CD4-positive, alpha-beta T cell treated with Interleukin-6 for 4 hours (primary cell): ENCODE measurements at regions not wholly inside any gene's neighbourhood (a gene's known extent, or its start where the extent isn't known, plus 50 kb on each side); places are given as distances from the start of the nearest gene placed in this dataset.
"Not testable (repeated sequence)": the region's sequence is repeated elsewhere in the genome, so short reads cannot be mapped to it uniquely, and the experiment has no call there.

ENCODE experiments used
- DNase-seq: peaks from one replicate; pipeline ENCODE4 v3.0.0-alpha.2; 2020; ENCODE audit warnings: mixed read lengths

GRCh38 chr21:28877318-28877884 is 115.3 kb downstream of the LTN1 start:
- DNase-seq: no peak

- no peak for DNase-seq
Measured at GRCh38 chr21:28875078-28875477, 117.6 kb downstream of the LTN1 start.

GRCh38 chr21:28872218-28872617 is 120.5 kb downstream of the LTN1 start:
- no peak for DNase-seq

GRCh38 chr21:28871388-28872010 is 121.2 kb downstream of the LTN1 start:
- no peak for DNase-seq

GRCh38 chr21:28867401-28867800 is 125.3 kb downstream of the LTN1 start:
- DNase-seq: no peak

GRCh38 chr21:28865488-28866186 is 127.0 kb downstream of the LTN1 start:
- DNase-seq: no peak

GRCh38 chr21:28858424-28858823 is 134.3 kb downstream of the LTN1 start:
- no peak for DNase-seq

GRCh38 chr21:28857752-28858151 is 134.9 kb downstream of the LTN1 start:
- DNase-seq: no peak

GRCh38 chr21:28856588-28857250 is 136.0 kb downstream of the LTN1 start:
- DNase-seq: no peak

- no peak for DNase-seq
Measured at GRCh38 chr21:28852706-28853105, 140.0 kb downstream of the LTN1 start.

- DNase-seq: no peak
Measured at GRCh38 chr21:28851645-28852044, 141.0 kb downstream of the LTN1 start.

- not testable (repeated sequence) for DNase-seq
Measured at GRCh38 chr21:28839237-28839636, 153.4 kb downstream of the LTN1 start.

GRCh38 chr21:28837426-28837825 is 155.3 kb downstream of the LTN1 start:
- DNase-seq: not testable (repeated sequence)

- DNase-seq: not testable (repeated sequence)
Measured at GRCh38 chr21:28836588-28836987, 156.1 kb downstream of the LTN1 start.

GRCh38 chr21:28834335-28835238 is 158.1 kb downstream of the LTN1 start:
- DNase-seq: no peak

- no peak for DNase-seq
Measured at GRCh38 chr21:28833609-28834008, 159.1 kb downstream of the LTN1 start.

GRCh38 chr21:28833182-28833581 is 159.5 kb downstream of the LTN1 start:
- DNase-seq: peak; percentile 7

- no peak for DNase-seq
Measured at GRCh38 chr21:28832715-28833061, 160.0 kb downstream of the LTN1 start.

GRCh38 chr21:28832013-28832714 is 160.5 kb downstream of the LTN1 start:
- DNase-seq: peak; percentile 26

GRCh38 chr21:28828981-28829380 is 163.7 kb downstream of the LTN1 start:
- no peak for DNase-seq

- DNase-seq: no peak
Measured at GRCh38 chr21:28828021-28828420, 164.7 kb downstream of the LTN1 start.

GRCh38 chr21:28827422-28827821 is 165.3 kb downstream of the LTN1 start:
- no peak for DNase-seq
